ENCODE measurements at regions not wholly inside any gene's neighbourhood (a gene's known extent, or its start where the extent isn't known, plus 50 kb on each side); places are given as distances from the start of the nearest gene placed in this dataset.

DNA sequence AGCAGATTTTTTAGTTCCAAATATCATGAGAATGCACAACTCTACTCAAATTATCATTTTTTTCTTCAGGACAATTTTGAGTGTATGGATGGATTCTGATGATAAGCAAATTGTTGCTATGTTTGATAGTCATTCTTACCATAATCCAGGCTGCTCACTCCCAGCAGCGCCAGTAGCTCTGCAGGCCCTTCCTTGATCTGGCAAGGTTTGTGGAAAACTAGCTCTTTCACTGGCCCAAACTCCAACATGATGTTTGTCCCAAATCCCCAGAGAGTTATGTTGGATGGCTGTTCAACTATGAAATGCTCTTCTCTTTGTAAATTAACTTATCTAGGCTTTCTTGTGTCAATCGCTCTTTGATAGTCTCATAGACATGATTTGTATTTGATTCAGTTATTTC is 933.7 kb downstream of the DNAJB9 start:
- no peaks in the 10 kb centered on the region for H3K36me3 Mint-ChIP-seq (ENCODE audit: low read depth)
- no peaks in the 10 kb centered on the region for H3K27me3 Mint-ChIP-seq (ENCODE audit: low read depth)
- TF ChIP-seq, protein P1, sequence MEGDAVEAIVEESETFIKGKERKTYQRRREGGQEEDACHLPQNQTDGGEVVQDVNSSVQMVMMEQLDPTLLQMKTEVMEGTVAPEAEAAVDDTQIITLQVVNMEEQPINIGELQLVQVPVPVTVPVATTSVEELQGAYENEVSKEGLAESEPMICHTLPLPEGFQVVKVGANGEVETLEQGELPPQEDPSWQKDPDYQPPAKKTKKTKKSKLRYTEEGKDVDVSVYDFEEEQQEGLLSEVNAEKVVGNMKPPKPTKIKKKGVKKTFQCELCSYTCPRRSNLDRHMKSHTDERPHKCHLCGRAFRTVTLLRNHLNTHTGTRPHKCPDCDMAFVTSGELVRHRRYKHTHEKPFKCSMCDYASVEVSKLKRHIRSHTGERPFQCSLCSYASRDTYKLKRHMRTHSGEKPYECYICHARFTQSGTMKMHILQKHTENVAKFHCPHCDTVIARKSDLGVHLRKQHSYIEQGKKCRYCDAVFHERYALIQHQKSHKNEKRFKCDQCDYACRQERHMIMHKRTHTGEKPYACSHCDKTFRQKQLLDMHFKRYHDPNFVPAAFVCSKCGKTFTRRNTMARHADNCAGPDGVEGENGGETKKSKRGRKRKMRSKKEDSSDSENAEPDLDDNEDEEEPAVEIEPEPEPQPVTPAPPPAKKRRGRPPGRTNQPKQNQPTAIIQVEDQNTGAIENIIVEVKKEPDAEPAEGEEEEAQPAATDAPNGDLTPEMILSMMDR (IDR thresholded peaks at IDR 0.05) = no peak
- H3K27ac Mint-ChIP-seq (ENCODE audit: unreplicated experiment) = no peak overlapping the region
- H3K4me3 Mint-ChIP-seq (ENCODE audit: unreplicated experiment) = no peak overlapping the region
- DNase-seq (ENCODE audit: low spot score) = no peak
- H3K4me1 Mint-ChIP-seq (ENCODE audit: low read depth) = no peaks in the 10 kb centered on the region
- peaks cover 7% of the 10 kb centered on the region for H3K9me3 Mint-ChIP-seq (ENCODE audit: low read depth)

DNA sequence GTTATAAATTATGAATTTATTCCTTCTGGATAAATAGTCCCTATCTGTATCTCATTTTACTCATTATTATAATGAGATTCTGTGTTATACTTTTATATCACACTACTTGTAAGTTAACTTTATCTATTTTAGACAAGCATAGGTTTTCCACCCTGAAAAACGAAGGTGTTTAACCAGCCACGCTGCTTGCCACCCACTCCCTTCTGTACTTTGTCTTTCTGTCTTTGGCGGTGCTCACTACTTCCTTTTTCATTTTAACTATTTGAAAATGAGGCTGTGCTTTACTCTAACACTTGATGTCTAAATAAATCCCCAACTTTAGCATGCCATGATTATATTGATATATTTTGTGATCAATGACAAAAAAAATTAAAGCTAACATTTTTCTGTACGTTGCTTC is 952.9 kb downstream of the DNAJB9 start:
- Mint-ChIP-seq H3K4me1 (ENCODE audit: low read depth) (no peaks in the 10 kb centered on the region), H3K27ac (ENCODE audit: unreplicated experiment) (no peak overlapping the region), H3K9me3 (ENCODE audit: low read depth) (no peaks in the 10 kb centered on the region), H3K36me3 (ENCODE audit: low read depth) (no peaks in the 10 kb centered on the region), H3K27me3 (ENCODE audit: low read depth) (no peaks in the 10 kb centered on the region), H3K4me3 (ENCODE audit: unreplicated experiment) (no peak overlapping the region)
- TF ChIP-seq, protein P1 (IDR thresholded peaks at IDR 0.05) = no peak
- no peak for DNase-seq (ENCODE audit: low spot score)

GRCh38 chr7:109527833-109528232 is 958.2 kb downstream of the DNAJB9 start:
- H3K27ac Mint-ChIP-seq (ENCODE audit: unreplicated experiment) = no peak overlapping the region
- no peak overlapping the region for H3K4me3 Mint-ChIP-seq (ENCODE audit: unreplicated experiment)
- H3K9me3 Mint-ChIP-seq (ENCODE audit: low read depth) = no peaks in the 10 kb centered on the region
- DNase-seq (ENCODE audit: low spot score) = no peak
- H3K36me3 Mint-ChIP-seq (ENCODE audit: low read depth) = no peaks in the 10 kb centered on the region
- H3K27me3 Mint-ChIP-seq (ENCODE audit: low read depth) = no peaks in the 10 kb centered on the region
- TF ChIP-seq, protein P1 (IDR thresholded peaks at IDR 0.05) = no peak
- no peaks in the 10 kb centered on the region for H3K4me1 Mint-ChIP-seq (ENCODE audit: low read depth)

- Mint-ChIP-seq H3K9me3 (ENCODE audit: low read depth) (no peaks in the 10 kb centered on the region), H3K27me3 (ENCODE audit: low read depth) (no peaks in the 10 kb centered on the region), H3K36me3 (ENCODE audit: low read depth) (no peaks in the 10 kb centered on the region), H3K27ac (ENCODE audit: unreplicated experiment) (no peak overlapping the region), H3K4me1 (ENCODE audit: low read depth) (no peaks in the 10 kb centered on the region), H3K4me3 (ENCODE audit: unreplicated experiment) (no peak overlapping the region)
- TF ChIP-seq, protein P1 (IDR thresholded peaks at IDR 0.05) = no peak
- DNase-seq (ENCODE audit: low spot score) = no peak
Measured at GRCh38 chr7:109529712-109530111, 960.0 kb downstream of the DNAJB9 start.

DNA sequence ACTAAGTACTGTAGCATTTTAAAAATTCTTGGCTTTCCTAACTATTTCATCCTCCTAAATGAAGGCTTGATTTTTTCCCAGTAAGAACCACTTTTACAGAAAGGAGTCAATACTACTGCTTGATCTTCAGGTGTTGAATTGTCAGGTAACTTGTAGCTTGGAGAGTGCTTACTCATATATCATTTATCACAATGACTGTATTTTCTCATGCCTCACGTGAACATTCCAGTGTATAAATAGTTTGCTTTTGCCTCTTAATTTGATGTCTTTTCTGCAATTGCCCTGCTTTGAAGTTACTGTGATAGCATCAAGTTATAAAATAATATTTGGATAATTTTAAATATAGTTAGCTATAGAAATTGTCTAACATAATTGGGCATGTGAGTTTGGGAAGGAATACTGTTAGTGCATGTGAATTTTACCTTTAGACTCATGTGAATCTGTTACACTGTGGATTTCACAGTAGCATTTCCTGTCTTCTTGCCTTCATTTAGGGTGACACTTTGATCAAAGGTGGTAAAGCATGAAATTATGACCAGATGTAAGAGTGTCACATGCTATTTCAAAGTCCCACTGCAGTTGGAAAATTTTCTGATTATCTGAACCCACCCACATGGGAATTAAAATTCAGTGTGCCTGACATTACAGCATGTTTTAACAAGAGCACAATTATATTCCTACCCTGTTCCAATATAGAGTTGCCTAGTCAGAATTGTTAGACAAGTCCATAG is 962.8 kb downstream of the DNAJB9 start:
- DNase-seq (ENCODE audit: low spot score) = no peak
- H3K4me1 Mint-ChIP-seq (ENCODE audit: low read depth) = no peaks in the 10 kb centered on the region
- no peaks in the 10 kb centered on the region for H3K9me3 Mint-ChIP-seq (ENCODE audit: low read depth)
- no peaks in the 10 kb centered on the region for H3K36me3 Mint-ChIP-seq (ENCODE audit: low read depth)
- H3K27me3 Mint-ChIP-seq (ENCODE audit: low read depth) = no peaks in the 10 kb centered on the region
- no peak overlapping the region for H3K27ac Mint-ChIP-seq (ENCODE audit: unreplicated experiment)
- no peak overlapping the region for H3K4me3 Mint-ChIP-seq (ENCODE audit: unreplicated experiment)
- TF ChIP-seq, protein P1 (IDR thresholded peaks at IDR 0.05) = no peak

Data from chondrocyte (in vitro differentiated cells).